Glutamatergic neuron (in vitro differentiated cells): ENCODE measurements at regions not wholly inside any gene's neighbourhood (a gene's known extent, or its start where the extent isn't known, plus 50 kb on each side); places are given as distances from the start of the nearest gene placed in this dataset.

ENCODE experiments used
- DNase-seq: peaks from one replicate; pipeline ENCODE4 v3.0.0; 2022
- H3K27ac Mint-ChIP-seq: one replicate; pipeline ENCODE4 v1.8.0; 2020; ENCODE audit warnings: mild to moderate bottlenecking, mixed read lengths, inconsistent platforms; ENCODE audit not compliant: unreplicated experiment
- H3K27me3 Mint-ChIP-seq: one replicate; pipeline ENCODE4 v1.8.0; 2020; ENCODE audit warnings: mild to moderate bottlenecking, moderate library complexity, mixed read lengths, inconsistent platforms; ENCODE audit not compliant: unreplicated experiment
- H3K36me3 Mint-ChIP-seq: one replicate; pipeline ENCODE4 v1.8.0; 2020; ENCODE audit warnings: mild to moderate bottlenecking, mixed read lengths, inconsistent platforms; ENCODE audit not compliant: unreplicated experiment
- H3K4me1 Mint-ChIP-seq: one replicate; pipeline ENCODE4 v1.8.0; 2020; ENCODE audit warnings: mild to moderate bottlenecking, low read depth, mixed read lengths, inconsistent platforms; ENCODE audit not compliant: unreplicated experiment
- H3K4me3 Mint-ChIP-seq: one replicate; pipeline ENCODE4 v1.8.0; 2020; ENCODE audit warnings: mild to moderate bottlenecking, mixed read lengths, inconsistent platforms; ENCODE audit not compliant: unreplicated experiment
- H3K9me3 Mint-ChIP-seq: one replicate; pipeline ENCODE4 v1.8.0; 2020; ENCODE audit warnings: mild to moderate bottlenecking, moderate library complexity, mixed read lengths, inconsistent platforms; ENCODE audit not compliant: unreplicated experiment
- CTCF ChIP-seq: fragments of 200-600 bp; sonication (generic); IDR thresholded peaks from one replicate; pipeline ENCODE4 v1.5.0; 2021; ENCODE audit not compliant: partially characterized antibody, unreplicated experiment

GRCh38 chr1:229943148-229943714, 123.8 kb upstream of the GALNT2 start:
- Mint-ChIP-seq H3K4me1 (peaks cover 3% of the 10 kb centered on the region), H3K27me3 (peaks cover 1% of the 10 kb centered on the region), H3K9me3 (no peaks in the 10 kb centered on the region), H3K27ac (no peak overlapping the region), H3K4me3 (no peak overlapping the region), H3K36me3 (no peaks in the 10 kb centered on the region)
- no peak for DNase-seq
- TF ChIP-seq CTCF: no peak

- H3K36me3 Mint-ChIP-seq: no peaks in the 10 kb centered on the region
- no peak for TF ChIP-seq CTCF
- H3K4me3 Mint-ChIP-seq: no peak overlapping the region
- H3K9me3 Mint-ChIP-seq: no peaks in the 10 kb centered on the region
- no peak for DNase-seq
- no peak overlapping the region for H3K27ac Mint-ChIP-seq
- peaks cover 3% of the 10 kb centered on the region for H3K4me1 Mint-ChIP-seq
- H3K27me3 Mint-ChIP-seq: peaks cover 1% of the 10 kb centered on the region
These were observed 122.9 kb upstream of the GALNT2 start for GRCh38 chr1:229943988-229944743.

DNA sequence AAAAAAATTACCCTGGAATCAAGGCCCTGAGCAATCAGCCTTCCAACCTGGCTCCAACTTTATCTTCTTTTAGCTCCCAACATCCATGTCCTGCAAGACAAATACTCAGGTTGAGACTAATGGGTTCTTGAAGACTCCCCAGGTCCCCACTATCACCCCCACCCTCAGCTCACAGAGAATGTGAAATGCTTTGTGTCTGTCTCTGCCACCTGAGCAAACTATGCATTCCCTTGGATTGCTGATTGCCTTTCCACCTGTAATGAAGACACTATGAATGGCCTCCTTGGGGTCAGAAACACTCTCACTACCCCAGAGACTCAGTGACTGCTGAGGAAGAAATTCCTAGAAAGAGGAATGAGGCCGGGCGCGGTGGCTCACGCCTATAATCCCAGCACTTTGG, 121.2 kb upstream of the GALNT2 start:
- Mint-ChIP-seq H3K4me3 (no peak overlapping the region), H3K27me3 (peaks cover 1% of the 10 kb centered on the region), H3K4me1 (peaks cover 3% of the 10 kb centered on the region), H3K36me3 (no peaks in the 10 kb centered on the region), H3K27ac (no peak overlapping the region), H3K9me3 (no peaks in the 10 kb centered on the region)
- no peak for DNase-seq
- no peak for TF ChIP-seq CTCF

DNA sequence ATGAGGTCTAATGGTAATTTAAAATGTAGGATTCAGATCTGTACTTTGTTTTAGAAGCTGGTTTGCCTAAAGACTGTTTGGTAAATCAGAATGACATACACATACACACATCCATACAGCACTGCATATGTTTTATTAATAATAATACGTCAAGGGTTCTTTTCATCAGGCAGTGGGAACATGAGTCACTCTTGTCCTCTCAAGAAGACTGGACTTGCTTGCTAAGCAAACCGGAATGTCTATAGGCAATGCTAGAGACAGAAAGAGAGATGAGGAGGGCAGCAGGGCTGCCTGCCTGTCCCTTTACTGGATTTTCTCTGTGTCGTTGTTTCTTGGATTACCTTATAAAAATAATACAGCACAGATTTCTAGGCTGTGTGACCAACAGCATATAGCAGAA, 119.1 kb upstream of the GALNT2 start:
- H3K9me3 Mint-ChIP-seq: no peaks in the 10 kb centered on the region
- H3K36me3 Mint-ChIP-seq: no peaks in the 10 kb centered on the region
- H3K27me3 Mint-ChIP-seq: peaks cover 1% of the 10 kb centered on the region
- no peak overlapping the region for H3K4me3 Mint-ChIP-seq
- peaks cover 3% of the 10 kb centered on the region for H3K4me1 Mint-ChIP-seq
- no peak for TF ChIP-seq CTCF
- H3K27ac Mint-ChIP-seq: no peak overlapping the region
- DNase-seq: no peak

DNA sequence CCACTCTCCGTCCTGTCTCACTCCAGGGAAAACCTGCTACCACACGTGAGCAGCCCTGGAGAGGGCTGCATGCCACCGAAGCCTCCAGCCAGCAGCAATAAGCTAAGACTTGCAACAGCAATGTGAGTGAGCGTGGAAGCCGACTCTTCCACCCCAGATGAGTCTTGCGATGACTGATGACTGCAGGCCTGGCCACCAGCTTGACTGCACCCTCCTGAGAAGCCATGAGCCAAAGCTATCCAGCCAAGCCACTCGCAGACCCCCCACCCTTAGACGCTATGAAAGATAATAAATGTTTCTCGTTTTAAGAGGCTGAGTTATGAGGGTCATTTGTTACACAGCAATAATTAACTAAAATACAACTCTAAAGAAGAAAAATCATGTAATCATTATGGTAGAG, 118.6 kb upstream of the GALNT2 start:
- H3K9me3 Mint-ChIP-seq: no peaks in the 10 kb centered on the region
- no peak overlapping the region for H3K27ac Mint-ChIP-seq
- no peak for DNase-seq
- H3K27me3 Mint-ChIP-seq: peaks cover 1% of the 10 kb centered on the region
- no peaks in the 10 kb centered on the region for H3K36me3 Mint-ChIP-seq
- no peak for TF ChIP-seq CTCF
- H3K4me1 Mint-ChIP-seq: peaks cover 3% of the 10 kb centered on the region
- H3K4me3 Mint-ChIP-seq: no peak overlapping the region
